Activated T-cell treated with anti-CD3 and anti-CD28 coated beads, Interleukin-2, amount 50 U/mL, for 24 hours (primary cell): ENCODE measurements at regions not wholly inside any gene's neighbourhood (a gene's known extent, or its start where the extent isn't known, plus 50 kb on each side); places are given as distances from the start of the nearest gene placed in this dataset.
"Not testable (repeated sequence)": the region's sequence is repeated elsewhere in the genome, so short reads cannot be mapped to it uniquely, and the experiment has no call there.

Experiments
- DNase-seq: peaks from one replicate; pipeline ENCODE4 v3.0.0-alpha.2; 2020
- H3K27ac Mint-ChIP-seq: 2 replicates; pipeline ENCODE4 v1.8.0; 2020; ENCODE audit warnings: mild to moderate bottlenecking, mixed read lengths
- H3K27me3 Mint-ChIP-seq: 2 replicates; pipeline ENCODE4 v1.8.0; 2020; ENCODE audit warnings: mixed read lengths
- H3K36me3 Mint-ChIP-seq: 2 replicates; pipeline ENCODE4 v1.8.0; 2020; ENCODE audit warnings: low read depth, mixed read lengths
- H3K4me1 Mint-ChIP-seq: 2 replicates; pipeline ENCODE4 v1.8.0; 2020; ENCODE audit warnings: low read depth, mixed read lengths
- H3K4me3 Mint-ChIP-seq: 2 replicates; pipeline ENCODE4 v1.8.0; 2020; ENCODE audit warnings: mild to moderate bottlenecking, moderate library complexity, mixed read lengths
- H3K9me3 Mint-ChIP-seq: 2 replicates; pipeline ENCODE4 v1.8.0; 2020; ENCODE audit warnings: mixed read lengths

DNA sequence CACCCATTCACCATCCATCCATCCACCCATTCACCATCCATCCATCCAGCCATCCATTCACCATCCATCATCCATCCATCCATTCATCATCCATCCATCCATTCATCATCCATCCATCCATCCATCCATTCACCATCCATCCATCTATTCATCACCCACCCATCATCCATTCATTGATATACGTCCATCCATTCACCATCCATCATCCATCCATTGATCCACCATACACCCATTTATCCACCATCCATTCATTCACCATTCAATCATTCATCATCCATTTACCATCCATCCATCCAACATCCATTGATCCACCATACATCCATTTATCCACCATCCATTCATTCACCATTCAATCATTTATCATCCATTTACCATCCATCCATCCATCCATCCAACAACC, 111.7 kb downstream of the ABCC12 start:
- Mint-ChIP-seq H3K27ac (no peak overlapping the region), H3K4me1 (no peaks in the 10 kb centered on the region), H3K36me3 (no peaks in the 10 kb centered on the region), H3K9me3 (no peaks in the 10 kb centered on the region), H3K4me3 (no peak overlapping the region), H3K27me3 (peaks cover 20% of the 10 kb centered on the region)
- no peak for DNase-seq

DNA sequence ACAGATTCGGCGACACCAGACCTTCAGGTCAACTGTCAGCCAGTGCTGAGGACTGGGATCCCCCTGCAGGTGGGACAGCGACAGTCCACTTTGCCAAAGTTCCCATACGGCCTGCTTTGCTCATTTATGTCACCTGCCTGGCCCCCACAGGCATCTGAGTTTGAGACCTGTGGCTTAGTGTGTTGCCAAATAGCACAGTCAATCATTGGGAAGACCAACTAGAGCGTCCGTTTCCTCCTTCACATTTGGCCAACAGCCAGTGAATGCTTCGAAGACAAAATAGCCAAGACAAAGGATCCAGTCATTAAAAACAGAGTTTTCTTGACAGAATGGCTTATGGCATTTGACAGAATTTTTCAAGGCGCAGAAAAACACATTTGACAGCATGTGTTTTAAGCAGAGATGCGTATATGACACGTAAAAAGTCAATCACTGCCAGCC, 113.8 kb downstream of the ABCC12 start:
- no peak for DNase-seq
- Mint-ChIP-seq H3K4me1 (no peaks in the 10 kb centered on the region), H3K27me3 (peaks cover 16% of the 10 kb centered on the region), H3K36me3 (no peaks in the 10 kb centered on the region), H3K9me3 (no peaks in the 10 kb centered on the region), H3K27ac (no peak overlapping the region), H3K4me3 (no peak overlapping the region)

DNA sequence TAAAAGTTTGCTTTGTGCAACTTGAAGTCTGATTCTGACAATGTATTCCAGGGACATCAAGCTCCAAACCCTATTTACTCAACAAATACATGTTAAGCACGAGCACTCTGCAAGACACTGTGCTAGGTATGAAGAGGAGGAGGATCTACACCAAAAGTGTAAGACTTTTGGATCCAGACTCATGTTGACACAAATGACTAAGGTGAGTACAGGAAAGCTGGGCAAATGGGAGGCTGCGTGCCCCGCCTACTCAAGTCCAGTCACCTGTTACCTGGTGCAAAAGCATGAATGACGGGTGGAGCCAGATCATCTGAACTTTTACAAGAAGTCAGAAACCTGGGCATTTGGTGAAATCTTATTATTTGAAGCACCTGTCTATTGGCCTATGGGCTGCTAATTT, 120.7 kb downstream of the ABCC12 start:
- Mint-ChIP-seq H3K36me3 (no peaks in the 10 kb centered on the region), H3K4me3 (no peak overlapping the region), H3K27ac (no peak overlapping the region), H3K4me1 (no peaks in the 10 kb centered on the region), H3K27me3 (peaks cover 3% of the 10 kb centered on the region), H3K9me3 (no peaks in the 10 kb centered on the region)
- no peak for DNase-seq

DNA sequence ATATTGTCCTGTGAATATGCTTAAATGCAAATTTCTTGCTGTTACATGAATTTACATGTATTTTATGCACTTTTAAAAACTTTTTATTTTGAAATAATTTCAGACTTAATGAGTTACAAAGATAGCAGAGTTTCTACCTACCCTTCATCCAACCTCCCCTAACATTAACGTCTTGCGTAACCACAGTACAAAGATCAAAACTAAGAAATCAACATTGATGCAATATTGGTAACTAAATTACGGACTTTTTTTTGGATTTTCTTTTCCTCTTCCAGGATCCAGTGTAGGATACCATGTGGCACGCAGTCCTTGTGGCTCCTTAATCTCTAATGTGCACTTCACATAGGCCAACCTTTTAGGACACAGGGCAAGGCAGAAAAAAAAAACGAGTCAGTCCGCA, 124.9 kb downstream of the ABCC12 start:
- Mint-ChIP-seq H3K36me3 (no peaks in the 10 kb centered on the region), H3K9me3 (no peaks in the 10 kb centered on the region), H3K27me3 (no peaks in the 10 kb centered on the region), H3K4me1 (no peaks in the 10 kb centered on the region), H3K27ac (no peak overlapping the region), H3K4me3 (no peak overlapping the region)
- DNase-seq, result no peak

DNA sequence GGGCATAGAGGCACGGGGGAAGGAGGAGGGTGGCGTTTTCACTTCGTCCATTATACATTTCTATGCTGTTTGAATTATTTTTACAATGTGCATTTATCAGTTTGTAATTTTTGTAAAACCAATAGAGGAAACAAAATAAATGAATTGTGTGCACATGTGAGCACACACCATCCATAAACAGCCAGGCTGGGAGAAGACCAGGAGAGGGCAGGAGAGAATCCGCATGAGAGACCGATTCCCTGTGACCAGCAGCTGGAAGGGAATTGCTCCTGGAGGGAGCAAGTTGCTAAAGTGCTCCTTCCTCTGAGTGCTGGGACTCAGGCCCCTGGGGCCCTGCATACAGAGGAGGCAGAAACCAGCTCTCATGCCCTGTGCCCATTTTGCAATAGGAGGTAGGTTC, 126.0 kb downstream of the ABCC12 start:
- no peak for DNase-seq
- Mint-ChIP-seq H3K27ac (no peak overlapping the region), H3K4me3 (no peak overlapping the region), H3K27me3 (no peaks in the 10 kb centered on the region), H3K4me1 (no peaks in the 10 kb centered on the region), H3K9me3 (no peaks in the 10 kb centered on the region), H3K36me3 (no peaks in the 10 kb centered on the region)

DNA sequence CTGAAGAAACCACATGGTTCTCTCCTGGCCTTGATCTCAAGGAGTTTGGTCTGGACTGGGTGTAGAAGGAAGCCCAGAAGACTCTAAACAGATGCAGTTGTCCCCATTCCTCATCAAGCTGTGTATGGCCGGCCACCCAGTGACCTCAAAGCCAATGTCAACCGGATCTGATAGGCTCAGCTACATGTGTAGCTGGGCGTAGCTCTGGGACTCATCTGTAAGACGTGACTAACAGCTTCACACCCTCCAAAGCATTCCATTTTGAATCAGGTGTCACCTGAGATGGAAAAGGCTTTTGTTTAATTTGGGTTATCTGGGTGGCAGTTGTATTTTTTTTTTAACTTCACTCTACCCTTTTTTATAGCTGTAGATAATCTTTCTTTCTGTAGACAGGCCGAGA, 130.4 kb downstream of the ABCC12 start:
- Mint-ChIP-seq H3K9me3 (no peaks in the 10 kb centered on the region), H3K4me3 (no peak overlapping the region), H3K27me3 (no peaks in the 10 kb centered on the region), H3K4me1 (no peaks in the 10 kb centered on the region), H3K36me3 (no peaks in the 10 kb centered on the region), H3K27ac (no peak overlapping the region)
- DNase-seq, result no peak

DNA sequence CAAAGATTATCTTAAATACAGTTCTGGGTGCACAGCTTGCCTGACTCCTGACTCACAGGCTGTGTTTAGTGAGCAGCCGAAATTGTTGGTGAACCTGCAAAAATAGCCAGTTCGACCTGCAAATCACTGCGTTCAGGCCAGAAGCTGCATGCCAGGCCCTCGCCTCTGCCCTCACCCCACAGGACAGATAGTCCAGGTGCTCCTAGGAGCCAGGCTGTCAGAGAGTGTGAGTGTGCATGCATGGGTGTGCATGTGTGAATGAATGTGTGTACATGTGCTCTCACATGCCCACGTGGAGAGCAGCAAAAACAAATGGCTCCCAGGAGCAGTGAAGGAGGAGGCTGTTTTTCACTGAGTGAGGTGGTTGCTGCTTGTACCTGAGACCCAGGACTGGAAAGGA, 131.8 kb downstream of the ABCC12 start:
- H3K27ac Mint-ChIP-seq, result no peak overlapping the region
- DNase-seq, result no peak

DNA sequence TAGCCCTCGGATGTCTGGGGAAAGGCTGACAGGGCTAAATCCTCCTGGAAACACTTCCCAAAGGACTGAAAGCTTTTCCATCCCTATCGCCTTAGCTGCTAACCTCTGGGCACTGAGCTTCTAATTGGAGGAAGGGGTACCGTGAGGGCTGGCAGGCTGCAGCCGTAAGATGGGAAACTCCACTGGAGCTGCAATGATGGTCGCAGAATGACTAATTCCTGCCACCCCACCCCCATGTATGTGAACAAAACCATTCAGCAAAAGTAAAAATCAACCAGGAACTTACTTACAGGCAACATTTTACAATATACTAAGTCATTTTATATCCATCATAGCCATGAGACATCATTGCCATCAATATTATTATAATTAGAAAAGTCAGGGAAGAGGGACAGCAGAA, 133.3 kb downstream of the ABCC12 start:
- Mint-ChIP-seq H3K27ac (no peak overlapping the region), H3K9me3 (no peaks in the 10 kb centered on the region), H3K4me3 (no peak overlapping the region), H3K4me1 (no peaks in the 10 kb centered on the region), H3K36me3 (no peaks in the 10 kb centered on the region), H3K27me3 (no peaks in the 10 kb centered on the region)
- no peak for DNase-seq

More for the DNA sequence above, 131.8 kb downstream of the ABCC12 start:
- Mint-ChIP-seq H3K36me3 (no peaks in the 10 kb centered on the region), H3K4me3 (no peak overlapping the region), H3K9me3 (no peaks in the 10 kb centered on the region), H3K27me3 (no peaks in the 10 kb centered on the region), H3K4me1 (no peaks in the 10 kb centered on the region)

DNA sequence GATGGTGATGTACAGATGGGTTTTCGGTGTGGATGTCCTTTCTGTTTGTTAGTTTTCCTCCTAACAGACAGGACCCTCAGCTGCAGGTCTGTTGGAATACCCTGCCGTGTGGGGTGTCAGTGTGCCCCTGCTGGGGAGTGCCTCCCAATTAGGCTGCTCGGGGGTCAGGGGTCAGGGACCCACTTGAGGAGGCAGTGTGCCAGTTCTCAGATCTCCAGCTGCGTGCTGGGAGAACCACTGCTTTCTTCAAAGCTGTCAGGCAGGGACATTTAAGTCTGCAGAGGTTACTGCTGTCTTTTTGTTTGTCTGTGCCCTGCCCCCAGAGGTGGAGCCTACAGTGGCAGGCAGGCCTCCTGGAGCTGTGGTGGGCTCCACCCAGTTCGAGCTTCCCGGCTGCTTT, 135.2 kb downstream of the ABCC12 start:
- not testable (repeated sequence) for H3K27me3 Mint-ChIP-seq, DNase-seq, H3K4me3 Mint-ChIP-seq, H3K36me3 Mint-ChIP-seq, H3K27ac Mint-ChIP-seq, H3K9me3 Mint-ChIP-seq, H3K4me1 Mint-ChIP-seq

DNA sequence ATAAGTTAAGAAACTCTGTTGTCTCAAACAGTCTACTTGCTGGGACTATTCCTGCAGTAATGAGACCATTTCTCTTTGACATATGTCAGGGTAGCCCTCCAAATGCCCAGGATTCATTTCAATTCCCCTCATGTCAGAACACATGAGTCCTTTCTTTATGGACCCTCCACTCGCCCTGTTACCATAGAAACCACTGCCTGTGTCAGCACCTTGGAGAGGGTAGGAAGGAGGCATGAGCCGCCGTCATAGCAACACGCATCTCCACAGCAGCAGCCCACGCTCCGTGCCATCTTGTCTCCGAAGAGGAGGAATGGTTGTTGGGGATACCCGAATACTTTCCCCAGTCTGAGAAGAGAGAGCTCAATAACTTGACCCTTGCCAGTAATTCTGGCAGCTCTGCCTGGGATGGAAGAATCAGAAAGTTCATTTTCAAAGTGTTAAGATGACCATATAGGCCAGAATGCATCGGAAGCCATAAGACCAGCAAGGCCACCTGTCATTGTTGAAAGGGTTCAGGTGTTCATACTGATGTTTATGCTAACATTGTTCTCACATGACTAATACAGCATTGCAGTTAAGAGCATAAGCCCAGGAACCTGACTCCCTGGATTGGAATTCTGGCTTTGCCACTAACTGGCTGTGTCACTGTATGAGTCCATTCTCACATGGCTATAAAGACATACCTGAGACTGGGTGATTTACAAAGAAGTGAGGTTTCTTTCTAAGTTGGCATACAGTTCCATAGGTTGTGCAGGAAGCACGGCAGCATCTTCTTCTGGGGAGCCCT, 141.3 kb downstream of the ABCC12 start:
- no peaks in the 10 kb centered on the region for H3K36me3 Mint-ChIP-seq
- no peaks in the 10 kb centered on the region for H3K4me1 Mint-ChIP-seq
- no peak for DNase-seq
- H3K4me3 Mint-ChIP-seq, result no peak overlapping the region
- no peaks in the 10 kb centered on the region for H3K27me3 Mint-ChIP-seq
- H3K27ac Mint-ChIP-seq, result no peak overlapping the region
- H3K9me3 Mint-ChIP-seq, result peaks cover 4% of the 10 kb centered on the region

DNA sequence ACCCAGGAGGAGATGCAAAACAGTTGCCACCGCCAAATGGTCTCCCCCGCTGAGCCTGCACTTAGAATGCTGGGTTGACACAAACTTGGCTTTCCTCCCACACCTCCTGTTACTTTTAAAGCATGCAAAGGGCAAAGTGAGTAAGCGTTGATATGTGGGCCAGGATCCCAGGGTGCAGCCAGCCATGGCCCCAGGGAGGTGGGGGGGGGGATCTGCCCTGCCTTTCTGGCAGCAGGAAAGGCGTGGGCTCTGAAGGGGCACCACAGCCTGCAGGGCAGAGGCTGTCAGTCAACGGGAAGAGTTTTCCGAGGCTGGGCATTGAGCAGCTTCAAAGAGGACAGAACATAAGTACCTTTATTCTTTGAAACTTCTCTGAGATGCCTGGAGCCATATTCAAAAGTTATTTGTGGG, 142.3 kb downstream of the ABCC12 start:
- Mint-ChIP-seq H3K4me3 (no peak overlapping the region), H3K36me3 (no peaks in the 10 kb centered on the region), H3K27ac (no peak overlapping the region), H3K27me3 (no peaks in the 10 kb centered on the region), H3K9me3 (peaks cover 4% of the 10 kb centered on the region), H3K4me1 (no peaks in the 10 kb centered on the region)
- no peak for DNase-seq

DNA sequence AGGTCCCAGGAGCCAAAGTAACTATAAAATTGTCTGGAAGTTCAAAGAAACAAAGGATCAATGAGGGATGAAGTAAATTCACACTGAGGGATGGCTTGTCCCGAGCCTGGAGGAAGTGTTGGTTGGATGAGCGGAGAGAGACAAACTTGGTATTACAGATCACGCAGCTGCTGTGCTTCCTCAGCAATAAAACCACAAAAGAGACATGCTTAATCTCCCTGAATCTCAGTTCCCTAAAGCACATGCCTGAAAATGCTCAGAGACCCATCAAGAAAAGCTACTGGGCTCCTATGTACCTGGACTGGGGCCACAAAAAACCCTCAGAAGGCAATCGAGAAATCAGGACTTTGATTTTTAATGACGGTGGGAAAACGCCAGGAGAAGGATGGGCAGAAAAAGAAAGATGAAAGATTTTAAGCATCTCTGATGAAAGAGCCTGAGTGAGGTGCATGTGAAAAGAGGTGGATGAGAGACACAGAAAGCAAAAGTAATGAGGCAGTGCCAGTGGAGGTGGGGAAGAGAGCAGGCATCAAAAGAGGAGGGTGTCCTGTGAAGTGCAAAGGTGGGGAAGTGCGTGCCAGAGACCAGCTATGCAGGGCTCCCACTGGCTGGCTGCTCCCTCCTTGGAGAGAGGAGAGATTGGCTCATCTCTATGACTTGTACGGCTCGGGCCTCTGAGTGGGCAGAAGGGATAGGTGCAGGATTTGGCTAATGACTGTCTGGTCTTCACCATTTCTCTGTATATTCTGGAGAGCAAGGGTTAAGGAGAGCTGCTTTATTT, 143.7 kb downstream of the ABCC12 start:
- DNase-seq, result no peak
- H3K27me3 Mint-ChIP-seq, result peaks cover 3% of the 10 kb centered on the region
- H3K4me3 Mint-ChIP-seq, result no peak overlapping the region
- no peaks in the 10 kb centered on the region for H3K4me1 Mint-ChIP-seq
- no peaks in the 10 kb centered on the region for H3K36me3 Mint-ChIP-seq
- H3K27ac Mint-ChIP-seq, result no peak overlapping the region
- peaks cover 4% of the 10 kb centered on the region for H3K9me3 Mint-ChIP-seq

DNA sequence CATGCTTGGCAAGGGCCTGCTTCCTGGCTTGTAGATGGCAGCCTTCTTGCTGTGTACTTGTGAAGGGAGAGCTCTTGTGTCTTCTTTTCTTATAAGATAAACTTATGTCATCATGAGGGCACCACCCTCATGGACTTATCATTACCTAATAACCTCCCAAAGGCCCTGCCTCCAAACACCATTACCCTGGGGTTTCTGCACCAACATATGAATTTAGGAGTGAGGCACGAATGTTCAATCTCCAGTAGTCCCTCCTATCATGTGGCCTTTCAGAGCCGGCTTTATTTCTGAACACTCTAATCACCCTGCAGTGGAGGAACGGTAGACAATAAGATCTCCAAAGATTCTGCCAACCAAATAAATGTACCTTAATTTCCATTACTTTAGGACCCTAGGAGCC, 144.3 kb downstream of the ABCC12 start:
- DNase-seq, result no peak
- no peaks in the 10 kb centered on the region for H3K36me3 Mint-ChIP-seq
- H3K27ac Mint-ChIP-seq, result no peak overlapping the region
- H3K4me1 Mint-ChIP-seq, result no peaks in the 10 kb centered on the region
- H3K4me3 Mint-ChIP-seq, result no peak overlapping the region
- peaks cover 5% of the 10 kb centered on the region for H3K9me3 Mint-ChIP-seq
- H3K27me3 Mint-ChIP-seq, result peaks cover 3% of the 10 kb centered on the region

DNA sequence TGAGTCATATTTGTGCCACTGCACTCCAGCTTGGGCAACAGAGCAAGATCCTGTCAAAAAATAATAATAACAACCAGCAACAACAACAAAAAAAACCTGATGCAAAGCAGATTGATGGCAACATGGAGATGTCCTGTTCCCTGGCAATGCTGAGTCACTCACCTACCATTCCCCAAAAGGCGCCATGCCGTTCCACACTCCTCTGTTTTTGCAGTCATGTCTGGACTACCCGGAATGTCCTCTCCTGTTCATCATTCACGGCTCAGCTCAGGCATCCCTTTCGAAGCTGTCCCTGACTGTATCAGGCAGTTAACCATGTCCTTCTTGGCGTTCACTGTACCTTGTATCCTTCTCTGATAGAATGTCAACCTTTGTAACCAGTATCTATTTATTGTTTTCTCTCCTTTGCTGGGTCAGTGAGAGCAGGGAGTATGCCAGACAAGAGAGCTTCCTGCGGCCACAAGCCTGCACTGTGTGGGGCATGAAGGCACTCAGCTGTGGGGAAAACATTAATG, 147.7 kb downstream of the ABCC12 start:
- Mint-ChIP-seq H3K27ac (no peak overlapping the region), H3K36me3 (no peaks in the 10 kb centered on the region), H3K27me3 (peaks cover 3% of the 10 kb centered on the region), H3K4me3 (no peak overlapping the region), H3K9me3 (peaks cover 3% of the 10 kb centered on the region), H3K4me1 (no peaks in the 10 kb centered on the region)
- DNase-seq, result no peak

DNA sequence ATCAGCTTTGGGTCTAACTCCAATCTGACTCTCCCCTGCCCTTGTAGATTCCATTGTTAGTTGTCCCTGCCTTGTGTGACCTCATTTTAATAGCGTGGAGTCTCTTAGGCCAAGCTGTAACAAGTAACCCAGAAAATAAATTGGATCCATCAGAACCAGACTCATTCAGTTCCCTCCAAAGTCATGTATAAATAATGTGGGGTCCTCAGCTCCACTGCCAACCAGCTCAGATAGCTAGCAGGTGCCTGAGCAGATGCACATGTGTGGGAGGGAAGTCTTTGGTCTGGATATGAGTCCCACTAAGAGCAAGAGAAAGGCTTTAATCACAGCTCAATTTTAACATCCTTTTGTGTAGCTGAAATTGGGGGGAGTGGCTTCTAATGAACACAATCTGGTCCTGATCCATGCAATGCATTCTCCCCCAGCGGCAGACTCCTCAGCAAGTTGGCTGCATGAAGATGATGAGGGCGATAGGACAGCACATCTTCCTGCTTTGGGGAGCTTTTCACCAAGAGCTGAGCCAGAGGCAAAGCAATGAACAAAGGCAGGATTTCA, 151.6 kb downstream of the ABCC12 start:
- no peak overlapping the region for H3K27ac Mint-ChIP-seq
- peaks cover 3% of the 10 kb centered on the region for H3K27me3 Mint-ChIP-seq
- H3K36me3 Mint-ChIP-seq, result no peaks in the 10 kb centered on the region
- H3K9me3 Mint-ChIP-seq, result peaks cover 5% of the 10 kb centered on the region
- no peak overlapping the region for H3K4me3 Mint-ChIP-seq
- no peaks in the 10 kb centered on the region for H3K4me1 Mint-ChIP-seq
- DNase-seq, result no peak
